T1000 (cell line): ENCODE measurements at regions not wholly inside any gene's neighbourhood (a gene's known extent, or its start where the extent isn't known, plus 50 kb on each side); places are given as distances from the start of the nearest gene placed in this dataset.
A peak's percentile ranks its signal among the peaks of the same experiment; 100 is the strongest.

Source experiments
- DNase-seq: peaks from one replicate; lab custom pipeline; 2025; ENCODE audit warnings: mixed read lengths; lab: John Stamatoyannopoulos, UW

- DNase-seq, result no peak
Measured at GRCh38 chr2:201968476-201968875, 65.2 kb upstream of the FZD7 start.

GRCh38 chr2:201969241-201969937 is 64.3 kb upstream of the FZD7 start:
- DNase-seq, result no peak

DNA sequence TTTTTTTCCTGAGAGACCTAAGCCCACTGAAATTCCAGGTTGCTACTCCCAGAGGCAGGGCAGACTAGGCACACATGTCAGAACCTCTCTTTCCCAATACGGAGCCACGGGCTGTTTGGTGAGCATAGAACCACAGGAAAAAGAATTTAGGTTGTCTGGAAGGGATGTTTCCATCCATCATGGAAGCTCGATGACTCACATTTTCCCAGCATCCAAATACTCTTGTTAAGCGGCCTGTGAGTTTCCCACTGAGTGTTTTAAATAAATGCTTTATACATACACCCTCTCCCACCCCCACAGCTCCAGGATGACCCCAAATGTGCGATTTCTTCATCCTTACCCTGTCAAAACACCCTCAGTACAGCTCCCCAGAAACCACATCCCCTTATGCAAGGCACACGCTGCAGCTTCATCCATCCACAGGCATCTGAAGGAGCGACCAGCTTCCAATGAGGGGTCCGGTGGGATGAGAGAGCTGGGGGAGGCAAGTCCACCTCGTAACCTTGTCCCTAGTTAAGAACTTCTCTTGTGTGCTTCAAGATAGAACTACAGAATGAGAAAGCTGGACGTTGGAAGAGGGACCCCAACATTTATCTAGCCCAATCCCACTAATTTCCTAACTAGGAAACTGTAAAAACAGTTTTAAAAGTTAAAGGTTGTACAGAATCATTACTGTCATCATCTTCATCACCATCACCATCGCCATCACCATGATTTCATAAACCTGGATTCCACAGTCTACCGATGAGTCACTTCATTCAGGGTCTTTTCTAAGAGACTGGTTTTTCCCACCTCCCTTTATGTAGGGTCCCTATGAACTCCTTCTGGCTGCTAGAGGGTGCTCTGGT is 63.5 kb upstream of the FZD7 start:
- DNase-seq, result no peak

DNA sequence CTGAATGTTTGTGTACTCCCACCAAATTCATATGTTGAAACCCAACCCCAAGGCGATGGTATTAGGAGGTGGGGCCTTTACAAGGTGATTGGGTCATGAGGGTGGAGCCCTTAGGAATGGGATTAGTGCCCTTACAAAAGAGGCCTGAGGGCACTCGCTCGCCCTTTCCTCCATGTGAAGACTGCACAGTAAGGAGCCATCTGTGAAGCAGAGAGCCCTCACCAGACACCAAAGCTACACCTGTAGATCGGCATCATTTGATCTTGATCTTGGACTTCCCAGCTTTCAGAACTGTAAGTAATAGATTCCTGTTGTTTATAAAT is 62.9 kb upstream of the FZD7 start:
- no peak for DNase-seq

DNA sequence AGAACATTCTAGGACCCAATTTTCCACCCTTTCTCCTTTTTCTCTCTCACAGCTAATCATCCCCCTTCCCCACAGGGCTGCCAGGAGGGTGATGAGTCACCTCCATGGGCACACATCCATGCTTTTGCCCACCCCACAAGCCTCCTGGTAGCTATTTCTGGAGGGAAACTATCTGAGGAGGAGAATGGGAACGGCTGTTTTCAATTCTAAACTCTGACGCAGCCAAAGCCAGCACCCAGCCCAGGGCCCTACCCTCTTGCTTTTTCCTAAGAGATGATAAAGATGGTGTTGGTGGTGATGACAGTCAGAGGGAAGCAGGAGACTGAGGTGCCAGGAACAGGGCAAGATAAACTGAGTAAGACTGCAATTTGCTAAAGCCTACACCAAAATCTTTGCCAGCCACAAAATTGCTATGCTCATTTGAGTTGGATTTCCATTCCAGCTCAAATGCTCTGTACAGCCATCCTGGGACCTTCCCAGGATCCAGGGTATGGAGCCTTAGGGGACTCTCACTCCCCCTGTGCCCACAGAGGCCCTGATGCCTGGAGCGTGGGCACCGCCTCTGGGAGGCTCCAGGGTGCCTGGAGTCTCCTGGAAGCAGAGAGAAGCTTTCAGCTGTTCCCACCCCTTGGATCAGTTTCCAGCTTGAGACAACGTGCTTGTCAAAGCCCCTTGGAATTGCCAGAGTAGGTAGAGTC is 62.0 kb upstream of the FZD7 start:
- peak; percentile 41 for DNase-seq

GRCh38 chr2:201972621-201973255 is 60.9 kb upstream of the FZD7 start:
- no peak for DNase-seq

- no peak for DNase-seq
Measured at GRCh38 chr2:201973305-201973928, 60.2 kb upstream of the FZD7 start.

DNA sequence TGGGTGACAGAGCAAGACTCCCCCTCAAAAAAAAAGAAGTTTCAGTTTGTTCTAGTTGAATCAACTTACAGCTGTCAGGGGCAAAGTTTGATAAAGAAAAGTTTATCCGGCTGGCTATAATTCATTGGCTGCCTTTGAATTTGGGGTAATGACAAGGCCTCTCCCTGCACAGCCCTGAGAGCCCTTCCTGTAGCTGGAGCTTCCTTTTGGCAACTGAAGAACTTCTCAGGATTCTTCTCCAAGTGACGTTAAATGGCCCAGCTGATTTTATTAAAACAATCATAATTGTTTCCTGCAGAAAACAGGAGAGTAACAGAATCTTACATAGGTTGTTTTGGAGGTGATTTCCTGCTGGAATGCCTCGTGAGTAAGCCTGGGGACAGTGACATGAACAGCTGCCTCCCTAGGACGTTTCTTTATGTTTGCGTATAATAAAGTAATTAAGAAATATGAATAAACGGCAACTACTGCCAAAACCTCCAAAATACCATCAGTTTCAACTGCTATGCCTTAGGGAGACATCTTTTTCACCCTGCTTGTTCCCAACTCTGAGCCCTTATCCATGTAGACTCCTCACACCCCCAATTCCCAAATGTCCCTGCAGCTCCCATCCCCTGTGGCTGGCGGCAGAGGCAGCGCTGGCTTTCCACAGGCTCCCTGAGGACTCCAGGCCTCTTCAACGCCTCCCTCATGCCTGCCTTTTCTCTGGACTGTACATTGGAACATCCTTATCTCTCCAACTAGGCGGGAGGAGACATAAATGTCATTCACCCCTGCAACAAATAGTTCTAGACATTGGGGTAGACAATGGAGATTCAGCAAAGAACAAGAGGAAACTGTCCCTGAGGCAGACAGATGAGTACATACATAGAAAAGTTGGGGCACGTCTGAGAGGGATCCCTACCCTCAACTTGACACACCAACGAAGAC is 59.2 kb upstream of the FZD7 start:
- no peak for DNase-seq

- no peak for DNase-seq
Measured at GRCh38 chr2:201975434-201975833, 58.2 kb upstream of the FZD7 start.

- DNase-seq, result no peak
Measured at GRCh38 chr2:201975964-201976612, 57.6 kb upstream of the FZD7 start.

DNA sequence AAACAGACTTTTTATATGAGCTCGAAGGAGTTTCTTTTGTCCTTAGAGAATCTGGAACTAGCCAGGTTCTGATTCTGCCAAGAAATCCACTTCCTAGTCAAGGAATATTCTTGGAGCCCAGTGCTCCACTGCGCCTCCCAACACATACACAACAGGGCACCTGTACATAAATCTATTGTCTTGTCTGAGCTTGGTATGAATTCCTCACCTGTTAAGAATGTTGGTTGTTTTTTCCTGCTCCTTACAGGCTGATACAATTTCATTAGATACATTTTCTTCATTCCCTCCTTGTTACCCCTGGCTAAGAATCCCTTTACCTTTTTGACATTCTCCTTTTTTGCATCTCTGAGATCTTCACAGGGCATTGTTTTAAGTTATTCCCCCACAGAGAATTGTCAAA is 56.0 kb upstream of the FZD7 start:
- DNase-seq, result no peak

GRCh38 chr2:201978333-201978732 is 55.3 kb upstream of the FZD7 start:
- no peak for DNase-seq

GRCh38 chr2:201978986-201979385 is 54.7 kb upstream of the FZD7 start:
- no peak for DNase-seq

DNA sequence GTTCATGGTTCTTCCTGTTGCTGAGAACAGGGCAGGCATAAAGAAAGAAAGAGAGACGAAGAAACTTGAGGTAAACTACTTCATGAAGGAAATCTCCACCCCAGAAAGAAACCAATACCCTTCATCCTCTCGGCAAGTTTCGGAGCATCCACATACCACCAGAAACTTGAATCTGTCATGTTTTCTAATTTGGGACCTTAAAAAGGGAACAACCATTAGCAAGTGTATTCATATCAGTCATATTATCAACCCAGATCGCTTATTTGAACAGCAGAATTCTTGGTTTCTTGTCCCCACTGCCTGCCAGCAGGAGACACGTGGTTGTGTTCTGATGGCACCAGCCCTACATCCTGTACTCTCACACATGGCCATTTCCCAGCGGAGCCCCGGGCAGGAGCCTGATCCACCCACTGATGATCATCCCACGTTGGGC is 53.2 kb upstream of the FZD7 start:
- DNase-seq, result no peak

DNA sequence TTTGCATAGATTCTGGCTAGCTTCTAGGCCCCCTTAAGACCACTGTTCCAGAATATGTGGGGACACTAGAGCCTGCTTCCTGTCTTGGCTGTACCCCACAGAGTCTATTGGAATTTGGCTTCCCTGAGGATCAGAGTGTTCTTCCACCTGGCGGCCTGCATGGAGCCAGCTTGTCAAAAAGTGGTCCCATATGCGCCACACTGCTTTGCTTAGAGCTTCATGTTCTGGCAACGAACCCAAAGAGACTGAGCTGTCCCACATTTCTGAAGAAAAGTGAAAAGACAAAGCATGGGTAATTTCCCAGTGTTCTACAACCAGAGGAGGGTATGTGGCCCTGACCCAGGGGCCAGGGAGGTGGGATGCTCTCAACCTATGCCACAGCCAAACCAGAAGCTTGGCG is 52.7 kb upstream of the FZD7 start:
- no peak for DNase-seq

DNA sequence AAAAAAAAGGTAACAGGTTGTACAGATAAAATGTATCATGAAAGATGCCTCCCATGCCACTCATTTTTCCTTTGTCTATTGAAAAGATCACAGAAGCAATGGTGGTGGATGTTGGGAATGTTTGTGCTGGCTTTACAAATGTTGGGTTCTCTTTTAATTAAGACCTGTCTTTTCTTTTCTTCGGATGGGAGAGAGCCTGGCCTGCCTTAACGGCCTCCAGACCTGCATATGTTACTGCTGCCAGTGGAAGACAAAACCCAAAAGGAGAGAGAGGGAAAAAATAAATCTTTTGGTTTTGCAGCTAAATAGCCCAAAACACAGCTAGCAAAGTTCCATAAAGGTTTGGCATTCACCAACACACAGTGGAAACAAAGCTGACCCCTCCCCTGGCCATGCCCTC is 50.5 kb upstream of the FZD7 start:
- no peak for DNase-seq

DNA sequence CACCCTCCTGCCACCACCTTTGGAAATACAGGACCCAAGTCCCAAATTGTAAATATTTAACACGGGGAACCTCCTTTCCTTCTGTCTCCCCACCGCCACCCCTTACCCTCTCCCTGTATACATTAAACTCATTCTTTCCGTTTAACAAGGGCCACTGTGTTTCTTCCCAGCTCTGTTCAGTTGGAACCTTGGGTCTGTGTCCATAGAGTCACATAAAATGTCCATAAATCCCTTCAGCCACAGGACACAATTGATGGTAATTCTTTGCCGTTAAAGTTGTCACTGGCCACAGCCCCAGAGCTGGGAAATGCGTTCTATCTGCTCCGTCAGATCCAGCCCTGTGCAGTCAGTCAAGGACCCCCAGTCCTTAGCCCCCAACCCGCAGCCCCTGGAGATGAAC is 49.9 kb upstream of the FZD7 start:
- DNase-seq, result no peak
